ENCODE measurements at regions not wholly inside any gene's neighbourhood (a gene's known extent, or its start where the extent isn't known, plus 50 kb on each side); places are given as distances from the start of the nearest gene placed in this dataset.

DNA sequence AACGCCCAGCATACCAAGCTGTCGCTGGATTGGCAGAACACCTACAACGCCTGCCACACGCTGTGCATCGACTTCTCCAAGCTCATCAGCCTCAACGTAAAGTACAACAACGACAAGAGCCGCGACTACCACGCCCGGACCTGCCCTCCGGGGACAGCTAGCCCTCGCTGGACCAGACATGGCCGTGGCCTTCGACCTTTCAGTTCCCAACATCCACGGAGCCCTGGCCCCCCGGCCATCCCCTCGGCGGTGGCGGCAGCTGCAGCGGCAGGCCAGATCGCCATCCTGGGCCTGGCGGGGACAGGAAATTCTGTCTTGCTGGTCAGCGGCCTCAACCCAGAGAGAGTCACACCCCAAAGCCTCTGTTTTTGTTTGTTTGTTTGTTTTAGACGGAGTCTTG lies 132.6 kb upstream of the FUT8 start:
- 94 to 98% (median 95%) methylated on average over 13 to 25 of the region's 25 CpGs for WGBS, 5 donors
- H3K36me3 ChIP-seq, result no peaks in the 10 kb centered on the region
- H3K27me3 ChIP-seq, result no peaks in the 10 kb centered on the region
- peaks cover 18 to 47% (median 30%) of the 10 kb centered on the region in 4 donors for H3K4me1 ChIP-seq
- TF ChIP-seq POLR2AphosphoS5 (IDR thresholded peaks at IDR 0.05), result no peak
- no peak for TF ChIP-seq EP300 (IDR thresholded peaks at IDR 0.05)
- TF ChIP-seq, protein P1, sequence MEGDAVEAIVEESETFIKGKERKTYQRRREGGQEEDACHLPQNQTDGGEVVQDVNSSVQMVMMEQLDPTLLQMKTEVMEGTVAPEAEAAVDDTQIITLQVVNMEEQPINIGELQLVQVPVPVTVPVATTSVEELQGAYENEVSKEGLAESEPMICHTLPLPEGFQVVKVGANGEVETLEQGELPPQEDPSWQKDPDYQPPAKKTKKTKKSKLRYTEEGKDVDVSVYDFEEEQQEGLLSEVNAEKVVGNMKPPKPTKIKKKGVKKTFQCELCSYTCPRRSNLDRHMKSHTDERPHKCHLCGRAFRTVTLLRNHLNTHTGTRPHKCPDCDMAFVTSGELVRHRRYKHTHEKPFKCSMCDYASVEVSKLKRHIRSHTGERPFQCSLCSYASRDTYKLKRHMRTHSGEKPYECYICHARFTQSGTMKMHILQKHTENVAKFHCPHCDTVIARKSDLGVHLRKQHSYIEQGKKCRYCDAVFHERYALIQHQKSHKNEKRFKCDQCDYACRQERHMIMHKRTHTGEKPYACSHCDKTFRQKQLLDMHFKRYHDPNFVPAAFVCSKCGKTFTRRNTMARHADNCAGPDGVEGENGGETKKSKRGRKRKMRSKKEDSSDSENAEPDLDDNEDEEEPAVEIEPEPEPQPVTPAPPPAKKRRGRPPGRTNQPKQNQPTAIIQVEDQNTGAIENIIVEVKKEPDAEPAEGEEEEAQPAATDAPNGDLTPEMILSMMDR (IDR thresholded peaks at IDR 0.05), result no peak
- TF ChIP-seq POLR2A (IDR thresholded peaks at IDR 0.05), result no peak
- H3K9me3 ChIP-seq, result no peaks in the 10 kb centered on the region
- no peak for DNase-seq
- H3K27ac ChIP-seq, result no peak overlapping the region
- intact Hi-C loops (cut with DNase I; ENCODE audit: low total_unique reads), result no loop called here
- H3K4me3 ChIP-seq, result no peak overlapping the region

DNA sequence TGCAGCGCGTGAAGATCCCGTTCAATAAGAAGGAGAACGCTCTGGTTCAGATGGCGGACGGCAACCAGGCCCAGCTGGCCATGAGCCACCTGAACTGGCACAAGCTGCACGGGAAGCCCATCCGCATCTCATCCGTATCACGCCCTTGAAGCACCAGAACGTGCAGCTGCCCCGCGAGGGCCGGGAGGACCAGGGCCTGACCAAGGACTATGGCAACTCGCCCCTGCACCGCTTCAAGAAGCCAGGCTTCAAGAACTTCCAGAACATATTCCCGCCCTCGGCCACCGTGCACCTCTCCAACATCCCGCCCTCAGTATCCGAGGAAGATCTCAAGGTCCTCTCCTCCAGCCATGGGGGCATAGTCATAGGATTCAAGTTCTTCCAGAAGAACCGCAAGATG lies 131.9 kb upstream of the FUT8 start:
- Histone ChIP-seq H3K9me3 (no peaks in the 10 kb centered on the region), H3K27ac (no peak overlapping the region), H3K4me1 (peaks cover 18 to 54% (median 32%) of the 10 kb centered on the region in 4 donors), H3K27me3 (no peaks in the 10 kb centered on the region), H3K4me3 (no peak overlapping the region), H3K36me3 (no peaks in the 10 kb centered on the region)
- 97 to 99% (median 98%) methylated on average over 22 of the region's 22 CpGs for WGBS, 5 donors
- no peak for DNase-seq
- TF ChIP-seq POLR2A (IDR thresholded peaks at IDR 0.05) (no peak), POLR2AphosphoS5 (IDR thresholded peaks at IDR 0.05) (no peak), EP300 (IDR thresholded peaks at IDR 0.05) (no peak)
- TF ChIP-seq, protein P1 (IDR thresholded peaks at IDR 0.05), result no peak
- intact Hi-C loops (cut with DNase I; ENCODE audit: low total_unique reads), result no loop called here

DNA sequence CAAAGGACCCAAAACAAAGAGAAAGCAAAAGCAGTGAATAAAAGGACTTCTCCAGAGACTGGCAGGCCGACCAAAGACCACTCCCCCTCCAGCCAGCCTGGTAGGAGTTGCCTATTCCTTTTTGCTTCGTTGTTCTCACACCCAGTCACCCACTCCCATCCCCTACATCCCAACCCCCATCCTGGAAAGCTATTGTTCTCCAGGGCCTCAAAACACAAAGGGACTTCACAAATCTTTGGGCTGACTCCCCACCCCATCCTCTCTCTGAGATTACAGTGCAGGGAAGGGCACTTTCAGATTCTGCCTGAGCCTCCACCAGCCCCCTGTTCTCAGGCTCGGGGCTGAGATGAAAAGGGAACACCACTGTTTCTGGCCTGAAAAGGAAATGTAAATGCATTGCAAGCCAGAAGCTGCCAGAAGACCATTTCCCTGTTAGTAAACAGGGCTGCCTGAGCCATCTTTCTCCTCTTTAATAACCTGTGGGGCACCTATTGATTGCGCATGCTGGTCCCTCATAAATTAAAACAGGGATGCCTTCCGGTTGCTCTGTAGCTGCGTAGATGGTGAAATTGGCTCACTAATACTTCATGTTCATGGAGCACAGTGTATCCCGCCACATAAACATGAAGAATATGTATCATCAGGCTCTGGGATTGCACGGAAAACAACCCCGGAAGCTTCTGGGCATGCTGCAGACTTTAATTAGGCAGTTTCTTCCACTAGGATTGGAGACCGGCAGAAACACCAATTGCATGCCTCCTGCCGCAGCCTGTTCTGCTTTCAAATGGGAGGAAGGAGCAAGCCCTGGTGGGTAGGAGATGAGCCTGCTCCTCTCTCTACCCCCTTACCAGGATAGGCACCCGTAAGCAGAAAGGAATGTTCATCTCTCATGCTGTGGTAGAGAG lies 130.3 kb upstream of the FUT8 start:
- Histone ChIP-seq H3K27me3 (no peaks in the 10 kb centered on the region), H3K27ac (peak overlapping the region; percentile 62 to 88 (median 75)), H3K4me3 (peak overlapping the region; percentile 12 to 29 (median 22)), H3K4me1 (peaks cover 18 to 69% (median 40%) of the 10 kb centered on the region in 4 donors), H3K36me3 (no peaks in the 10 kb centered on the region), H3K9me3 (no peaks in the 10 kb centered on the region)
- intact Hi-C loops (cut with DNase I; ENCODE audit: low total_unique reads), result no loop called here
- WGBS, 5 donors, result 16 to 41% (median 40%) methylated on average over 12 of the region's 12 CpGs
- TF ChIP-seq, protein P1 (IDR thresholded peaks at IDR 0.05), result no peak
- TF ChIP-seq EP300 (IDR thresholded peaks at IDR 0.05) (no peak), POLR2AphosphoS5 (IDR thresholded peaks at IDR 0.05) (no peak)
- DNase-seq, result peak in 1 of 2 donors; percentile 58

DNA sequence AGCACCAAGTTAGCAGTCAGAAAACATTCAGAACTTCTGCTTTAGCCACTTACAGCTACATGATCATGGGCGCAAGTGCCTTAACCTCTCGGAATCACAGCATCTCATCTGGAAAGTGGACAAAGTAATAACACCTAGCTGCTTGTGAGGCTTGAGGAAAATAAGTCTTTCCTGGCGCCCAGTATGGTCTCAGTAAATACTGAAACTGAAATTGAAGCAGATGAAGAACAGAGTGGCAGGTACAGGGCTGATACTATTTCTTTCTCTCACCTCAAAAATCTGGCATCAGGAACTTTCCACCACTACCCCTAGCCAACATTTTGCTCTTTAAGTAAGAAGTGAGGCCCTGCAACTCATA lies 129.7 kb upstream of the FUT8 start:
- no peaks in the 10 kb centered on the region for H3K9me3 ChIP-seq
- no peaks in the 10 kb centered on the region for H3K27me3 ChIP-seq
- DNase-seq, result no peak
- H3K27ac ChIP-seq, result peak overlapping the region; percentile 14 to 88 (median 75)
- peak overlapping the region; percentile 12 to 29 (median 22) for H3K4me3 ChIP-seq
- intact Hi-C loops (cut with DNase I; ENCODE audit: low total_unique reads), result no loop called here
- no peaks in the 10 kb centered on the region for H3K36me3 ChIP-seq
- H3K4me1 ChIP-seq, result peaks cover 18 to 70% (median 42%) of the 10 kb centered on the region in 4 donors
- 38 to 61% (median 55%) methylated on average over 3 of the region's 3 CpGs for WGBS, 5 donors
- TF ChIP-seq POLR2AphosphoS5 (IDR thresholded peaks at IDR 0.05), result no peak
- no peak for TF ChIP-seq EP300 (IDR thresholded peaks at IDR 0.05)
- TF ChIP-seq, protein P1 (IDR thresholded peaks at IDR 0.05), result no peak
- no peak for TF ChIP-seq POLR2A (IDR thresholded peaks at IDR 0.05)
